SJCRH30 (cell line): ENCODE measurements at regions not wholly inside any gene's neighbourhood (a gene's known extent, or its start where the extent isn't known, plus 50 kb on each side); places are given as distances from the start of the nearest gene placed in this dataset.

Source experiments
- DNase-seq, 2 experiments: peaks; one replicate each; pipeline ENCODE4 v3.0.0-alpha.2; 2015 to 2020
- H3K27ac ChIP-seq: fragments of 250-450 bp; sonication (Bioruptor Pico); 2 replicates; pipeline ENCODE4 v1.5.1; 2020; ENCODE audit warnings: mild to moderate bottlenecking, moderate library complexity
- H3K27me3 ChIP-seq: fragments of 250-450 bp; sonication (Bioruptor Pico); 2 replicates; pipeline ENCODE4 v1.5.1; 2020; ENCODE audit warnings: mild to moderate bottlenecking, moderate library complexity
- H3K36me3 ChIP-seq: fragments of 250-450 bp; sonication (Bioruptor Pico); 2 replicates; pipeline ENCODE4 v1.5.1; 2020; ENCODE audit warnings: mild to moderate bottlenecking, moderate library complexity
- H3K4me1 ChIP-seq: fragments of 250-450 bp; sonication (Bioruptor Pico); 2 replicates; pipeline ENCODE4 v1.5.1; 2020; ENCODE audit warnings: mild to moderate bottlenecking, moderate library complexity
- H3K4me3 ChIP-seq: fragments of 250-450 bp; sonication (Bioruptor Pico); 2 replicates; pipeline ENCODE4 v1.5.1; 2020; ENCODE audit warnings: mild to moderate bottlenecking, moderate library complexity
- H3K9me3 ChIP-seq: fragments of 250-450 bp; sonication (Bioruptor Pico); replicated peaks from 2 replicates; pipeline ENCODE4 v1.5.1; 2020; ENCODE audit warnings: mild to moderate bottlenecking, moderate library complexity

- Histone ChIP-seq H3K4me1 (no peaks in the 10 kb centered on the region), H3K36me3 (no peaks in the 10 kb centered on the region), H3K27me3 (no peaks in the 10 kb centered on the region), H3K4me3 (no peak overlapping the region), H3K9me3 (no peaks in the 10 kb centered on the region), H3K27ac (no peak overlapping the region)
- DNase-seq: no peak
Measured at GRCh38 chr15:87805117-87805820, 451.3 kb downstream of the NTRK3 start.

- Histone ChIP-seq H3K9me3 (no peaks in the 10 kb centered on the region), H3K27ac (no peak overlapping the region), H3K27me3 (no peaks in the 10 kb centered on the region), H3K36me3 (no peaks in the 10 kb centered on the region), H3K4me1 (no peaks in the 10 kb centered on the region), H3K4me3 (no peak overlapping the region)
- no peak for DNase-seq
Measured at GRCh38 chr15:87804451-87804850, 452.1 kb downstream of the NTRK3 start.

- DNase-seq: no peak
- Histone ChIP-seq H3K4me1 (no peaks in the 10 kb centered on the region), H3K4me3 (no peak overlapping the region), H3K27me3 (no peaks in the 10 kb centered on the region), H3K36me3 (no peaks in the 10 kb centered on the region), H3K9me3 (no peaks in the 10 kb centered on the region), H3K27ac (no peak overlapping the region)
Measured at GRCh38 chr15:87799838-87800237, 456.7 kb downstream of the NTRK3 start.

- DNase-seq: no peak
Measured at GRCh38 chr15:87799428-87799827, 457.1 kb downstream of the NTRK3 start.

GRCh38 chr15:87793725-87794124, 462.8 kb downstream of the NTRK3 start:
- Histone ChIP-seq H3K27me3 (no peaks in the 10 kb centered on the region), H3K4me3 (no peak overlapping the region), H3K4me1 (no peaks in the 10 kb centered on the region), H3K27ac (no peak overlapping the region), H3K36me3 (no peaks in the 10 kb centered on the region), H3K9me3 (no peaks in the 10 kb centered on the region)
- DNase-seq: no peak

More at GRCh38 chr15:87799428-87799827, 457.1 kb downstream of the NTRK3 start:
- H3K36me3 ChIP-seq: no peaks in the 10 kb centered on the region
- H3K27ac ChIP-seq: no peak overlapping the region
- H3K9me3 ChIP-seq: no peaks in the 10 kb centered on the region
- no peaks in the 10 kb centered on the region for H3K27me3 ChIP-seq
- no peak overlapping the region for H3K4me3 ChIP-seq
- no peaks in the 10 kb centered on the region for H3K4me1 ChIP-seq

- DNase-seq: no peak
- Histone ChIP-seq H3K27ac (no peak overlapping the region), H3K27me3 (no peaks in the 10 kb centered on the region), H3K4me3 (no peak overlapping the region), H3K9me3 (no peaks in the 10 kb centered on the region), H3K4me1 (no peaks in the 10 kb centered on the region), H3K36me3 (no peaks in the 10 kb centered on the region)
Measured at GRCh38 chr15:87792250-87793040, 464.1 kb downstream of the NTRK3 start.

- no peaks in the 10 kb centered on the region for H3K27me3 ChIP-seq
- no peak for DNase-seq
- no peak overlapping the region for H3K4me3 ChIP-seq
- no peaks in the 10 kb centered on the region for H3K9me3 ChIP-seq
- no peak overlapping the region for H3K27ac ChIP-seq
- H3K36me3 ChIP-seq: no peaks in the 10 kb centered on the region
- peaks cover 9% of the 10 kb centered on the region for H3K4me1 ChIP-seq
Measured at GRCh38 chr15:87781959-87782625, 474.4 kb downstream of the NTRK3 start.

- DNase-seq: no peak
- H3K36me3 ChIP-seq: no peaks in the 10 kb centered on the region
- no peaks in the 10 kb centered on the region for H3K9me3 ChIP-seq
- peaks cover 23% of the 10 kb centered on the region for H3K4me1 ChIP-seq
- H3K27me3 ChIP-seq: no peaks in the 10 kb centered on the region
- no peak overlapping the region for H3K4me3 ChIP-seq
- no peak overlapping the region for H3K27ac ChIP-seq
Measured at GRCh38 chr15:87779746-87780145, 476.8 kb downstream of the NTRK3 start.

- Histone ChIP-seq H3K27ac (no peak overlapping the region), H3K4me3 (no peak overlapping the region), H3K4me1 (peaks cover 23% of the 10 kb centered on the region), H3K36me3 (no peaks in the 10 kb centered on the region), H3K27me3 (no peaks in the 10 kb centered on the region), H3K9me3 (no peaks in the 10 kb centered on the region)
- DNase-seq: no peak
Measured at GRCh38 chr15:87778358-87778757, 478.2 kb downstream of the NTRK3 start.

GRCh38 chr15:87777054-87777561, 479.4 kb downstream of the NTRK3 start:
- Histone ChIP-seq H3K4me3 (no peak overlapping the region), H3K9me3 (no peaks in the 10 kb centered on the region), H3K4me1 (peaks cover 23% of the 10 kb centered on the region), H3K36me3 (no peaks in the 10 kb centered on the region), H3K27me3 (no peaks in the 10 kb centered on the region), H3K27ac (peak overlapping the region; percentile 54)
- peak; percentile 82 to 89 for DNase-seq

- DNase-seq: no peak
- Histone ChIP-seq H3K4me3 (no peak overlapping the region), H3K27me3 (no peaks in the 10 kb centered on the region), H3K4me1 (peaks cover 16% of the 10 kb centered on the region), H3K27ac (no peak overlapping the region), H3K36me3 (no peaks in the 10 kb centered on the region), H3K9me3 (no peaks in the 10 kb centered on the region)
Measured at GRCh38 chr15:87767516-87767915, 489.0 kb downstream of the NTRK3 start.

- Histone ChIP-seq H3K9me3 (no peaks in the 10 kb centered on the region), H3K4me3 (no peak overlapping the region), H3K36me3 (no peaks in the 10 kb centered on the region), H3K27me3 (no peaks in the 10 kb centered on the region), H3K27ac (no peak overlapping the region; the same call in 1 of the 2 replicates), H3K4me1 (peaks cover 16% of the 10 kb centered on the region)
- DNase-seq: peak; percentile 28 to 46
Measured at GRCh38 chr15:87764461-87765240, 491.9 kb downstream of the NTRK3 start.

- Histone ChIP-seq H3K36me3 (no peaks in the 10 kb centered on the region), H3K9me3 (no peaks in the 10 kb centered on the region), H3K27me3 (no peaks in the 10 kb centered on the region), H3K4me3 (no peak overlapping the region), H3K4me1 (peaks cover 16% of the 10 kb centered on the region), H3K27ac (no peak overlapping the region)
- DNase-seq: no peak
Measured at GRCh38 chr15:87763837-87764236, 492.7 kb downstream of the NTRK3 start.

- no peak for DNase-seq
- Histone ChIP-seq H3K27ac (no peak overlapping the region), H3K4me3 (no peak overlapping the region), H3K4me1 (peaks cover 16% of the 10 kb centered on the region), H3K27me3 (no peaks in the 10 kb centered on the region), H3K9me3 (no peaks in the 10 kb centered on the region), H3K36me3 (no peaks in the 10 kb centered on the region)
Measured at GRCh38 chr15:87761736-87762509, 494.6 kb downstream of the NTRK3 start.
